ENCODE measurements at regions not wholly inside any gene's neighbourhood (a gene's known extent, or its start where the extent isn't known, plus 50 kb on each side); places are given as distances from the start of the nearest gene placed in this dataset.

- TF ChIP-seq CTCF (IDR thresholded peaks at IDR 0.05; ENCODE audit: low read depth, low read length, missing control alignments), result no peak
- no peak overlapping the region for H3K4me3 ChIP-seq (ENCODE audit: low read depth, low read length)
Measured at GRCh38 chr4:138535316-138535715, 293.2 kb upstream of the SLC7A11 start.

GRCh38 chr4:138522366-138522765 lies 280.2 kb upstream of the SLC7A11 start:
- no peak for DNase-seq (ENCODE audit: low read depth)
- peak; percentile 51 for TF ChIP-seq CTCF (IDR thresholded peaks at IDR 0.05; ENCODE audit: low read depth, low read length, missing control alignments)

More at GRCh38 chr4:138535316-138535715, 293.2 kb upstream of the SLC7A11 start:
- no peak for DNase-seq (ENCODE audit: low read depth)

GRCh38 chr4:138521809-138522208 lies 279.7 kb upstream of the SLC7A11 start:
- DNase-seq (ENCODE audit: low read depth), result no peak
- TF ChIP-seq CTCF (IDR thresholded peaks at IDR 0.05; ENCODE audit: low read depth, low read length, missing control alignments), result no peak
- no peak overlapping the region for H3K4me3 ChIP-seq (ENCODE audit: low read depth, low read length)

More at GRCh38 chr4:138522366-138522765, 280.2 kb upstream of the SLC7A11 start:
- no peak overlapping the region for H3K4me3 ChIP-seq (ENCODE audit: low read depth, low read length)

- no peak for TF ChIP-seq CTCF (IDR thresholded peaks at IDR 0.05; ENCODE audit: low read depth, low read length, missing control alignments)
- no peak for DNase-seq (ENCODE audit: low read depth)
Measured at GRCh38 chr4:138519436-138519835, 277.3 kb upstream of the SLC7A11 start.

GRCh38 chr4:138513535-138513934 lies 271.4 kb upstream of the SLC7A11 start:
- TF ChIP-seq CTCF (IDR thresholded peaks at IDR 0.05; ENCODE audit: low read depth, low read length, missing control alignments), result no peak
- no peak for DNase-seq (ENCODE audit: low read depth)
- H3K4me3 ChIP-seq (ENCODE audit: low read depth, low read length), result no peak overlapping the region

More at GRCh38 chr4:138519436-138519835, 277.3 kb upstream of the SLC7A11 start:
- no peak overlapping the region for H3K4me3 ChIP-seq (ENCODE audit: low read depth, low read length)

DNA sequence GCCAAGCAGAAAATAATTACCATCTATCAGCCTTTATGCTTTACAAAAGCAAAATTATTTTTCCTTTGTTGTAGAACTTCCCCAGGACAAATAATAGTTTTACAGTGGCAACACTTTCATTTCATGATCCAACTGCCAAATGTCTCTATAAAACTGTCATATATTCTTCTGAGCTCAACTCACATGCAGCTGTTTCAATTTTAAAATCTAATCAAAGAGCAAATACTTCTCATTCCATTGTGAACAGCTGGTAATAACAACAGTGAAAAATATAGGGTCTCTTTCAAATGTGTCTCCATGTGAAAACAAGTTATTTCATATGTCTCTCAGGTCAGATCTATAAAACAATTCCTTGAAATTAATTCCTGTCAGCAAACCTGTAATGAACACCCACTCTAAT lies 270.6 kb upstream of the SLC7A11 start:
- H3K4me3 ChIP-seq (ENCODE audit: low read depth, low read length), result no peak overlapping the region
- no peak for TF ChIP-seq CTCF (IDR thresholded peaks at IDR 0.05; ENCODE audit: low read depth, low read length, missing control alignments)
- DNase-seq (ENCODE audit: low read depth), result no peak

DNA sequence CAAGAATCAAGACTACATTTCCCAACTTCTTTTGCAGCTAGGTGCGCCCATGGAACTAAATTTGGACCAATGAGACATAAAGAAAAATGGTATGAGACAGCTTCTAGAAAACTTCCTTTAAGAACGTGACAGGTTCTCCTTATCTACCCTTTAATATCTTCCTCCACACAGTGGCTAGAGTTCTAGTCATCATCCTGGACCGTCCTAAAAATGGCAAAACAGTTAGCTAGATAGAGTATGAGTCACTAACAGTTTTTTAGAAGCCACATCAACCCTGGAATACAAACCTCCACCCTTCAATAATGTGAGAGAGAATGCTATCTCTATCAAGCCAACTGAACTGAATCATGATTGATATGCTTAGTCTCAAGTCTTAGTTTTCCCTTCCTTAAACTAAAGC lies 267.9 kb upstream of the SLC7A11 start:
- TF ChIP-seq CTCF (IDR thresholded peaks at IDR 0.05; ENCODE audit: low read depth, low read length, missing control alignments), result no peak
- DNase-seq (ENCODE audit: low read depth), result no peak

More for the DNA sequence above, 267.9 kb upstream of the SLC7A11 start:
- no peak overlapping the region for H3K4me3 ChIP-seq (ENCODE audit: low read depth, low read length)

Data from GM12864 (cell line).